HL-60 (cell line): ENCODE measurements at regions not wholly inside any gene's neighbourhood (a gene's known extent, or its start where the extent isn't known, plus 50 kb on each side); places are given as distances from the start of the nearest gene placed in this dataset.

Source experiments
- GABPA ChIP-seq: IDR thresholded peaks from 2 replicates; pipeline ENCODE4 v1.6.1; 2012; ENCODE audit warnings: low read depth
- TF ChIP-seq, protein P1 (sequence below): IDR thresholded peaks from one replicate; pipeline ENCODE4 v1.5.1; 2011; ENCODE audit warnings: low read length, control low read depth, inconsistent platforms; ENCODE audit not compliant: insufficient read depth
- TF ChIP-seq, protein P2 (sequence below): IDR thresholded peaks from 2 replicates; pipeline ENCODE4 v1.6.1; 2012; ENCODE audit warnings: low read depth; ENCODE audit not compliant: insufficient replicate concordance

DNA sequence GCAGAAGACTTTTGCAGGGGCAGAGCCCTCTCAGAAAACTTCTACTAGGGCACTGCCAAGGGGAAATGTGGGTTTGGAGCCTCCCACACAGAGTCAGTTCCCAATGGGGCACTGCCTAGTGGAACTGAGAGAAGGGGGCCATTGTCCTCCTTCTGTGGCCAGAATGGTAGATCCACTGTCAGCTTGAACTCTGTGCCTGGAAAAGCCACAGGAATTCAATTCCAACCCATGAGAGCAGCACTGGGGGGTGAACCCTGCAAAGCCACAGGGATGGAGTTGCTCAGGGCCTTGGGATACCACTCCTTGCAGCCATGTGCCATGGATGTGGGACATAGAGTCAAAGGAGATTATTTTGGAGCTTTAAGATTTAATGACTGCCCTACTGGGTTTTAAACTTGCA is 262.2 kb upstream of the SEMA3C start:
- TF ChIP-seq, protein P1, sequence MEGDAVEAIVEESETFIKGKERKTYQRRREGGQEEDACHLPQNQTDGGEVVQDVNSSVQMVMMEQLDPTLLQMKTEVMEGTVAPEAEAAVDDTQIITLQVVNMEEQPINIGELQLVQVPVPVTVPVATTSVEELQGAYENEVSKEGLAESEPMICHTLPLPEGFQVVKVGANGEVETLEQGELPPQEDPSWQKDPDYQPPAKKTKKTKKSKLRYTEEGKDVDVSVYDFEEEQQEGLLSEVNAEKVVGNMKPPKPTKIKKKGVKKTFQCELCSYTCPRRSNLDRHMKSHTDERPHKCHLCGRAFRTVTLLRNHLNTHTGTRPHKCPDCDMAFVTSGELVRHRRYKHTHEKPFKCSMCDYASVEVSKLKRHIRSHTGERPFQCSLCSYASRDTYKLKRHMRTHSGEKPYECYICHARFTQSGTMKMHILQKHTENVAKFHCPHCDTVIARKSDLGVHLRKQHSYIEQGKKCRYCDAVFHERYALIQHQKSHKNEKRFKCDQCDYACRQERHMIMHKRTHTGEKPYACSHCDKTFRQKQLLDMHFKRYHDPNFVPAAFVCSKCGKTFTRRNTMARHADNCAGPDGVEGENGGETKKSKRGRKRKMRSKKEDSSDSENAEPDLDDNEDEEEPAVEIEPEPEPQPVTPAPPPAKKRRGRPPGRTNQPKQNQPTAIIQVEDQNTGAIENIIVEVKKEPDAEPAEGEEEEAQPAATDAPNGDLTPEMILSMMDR, result no peak
- TF ChIP-seq, protein P2, sequence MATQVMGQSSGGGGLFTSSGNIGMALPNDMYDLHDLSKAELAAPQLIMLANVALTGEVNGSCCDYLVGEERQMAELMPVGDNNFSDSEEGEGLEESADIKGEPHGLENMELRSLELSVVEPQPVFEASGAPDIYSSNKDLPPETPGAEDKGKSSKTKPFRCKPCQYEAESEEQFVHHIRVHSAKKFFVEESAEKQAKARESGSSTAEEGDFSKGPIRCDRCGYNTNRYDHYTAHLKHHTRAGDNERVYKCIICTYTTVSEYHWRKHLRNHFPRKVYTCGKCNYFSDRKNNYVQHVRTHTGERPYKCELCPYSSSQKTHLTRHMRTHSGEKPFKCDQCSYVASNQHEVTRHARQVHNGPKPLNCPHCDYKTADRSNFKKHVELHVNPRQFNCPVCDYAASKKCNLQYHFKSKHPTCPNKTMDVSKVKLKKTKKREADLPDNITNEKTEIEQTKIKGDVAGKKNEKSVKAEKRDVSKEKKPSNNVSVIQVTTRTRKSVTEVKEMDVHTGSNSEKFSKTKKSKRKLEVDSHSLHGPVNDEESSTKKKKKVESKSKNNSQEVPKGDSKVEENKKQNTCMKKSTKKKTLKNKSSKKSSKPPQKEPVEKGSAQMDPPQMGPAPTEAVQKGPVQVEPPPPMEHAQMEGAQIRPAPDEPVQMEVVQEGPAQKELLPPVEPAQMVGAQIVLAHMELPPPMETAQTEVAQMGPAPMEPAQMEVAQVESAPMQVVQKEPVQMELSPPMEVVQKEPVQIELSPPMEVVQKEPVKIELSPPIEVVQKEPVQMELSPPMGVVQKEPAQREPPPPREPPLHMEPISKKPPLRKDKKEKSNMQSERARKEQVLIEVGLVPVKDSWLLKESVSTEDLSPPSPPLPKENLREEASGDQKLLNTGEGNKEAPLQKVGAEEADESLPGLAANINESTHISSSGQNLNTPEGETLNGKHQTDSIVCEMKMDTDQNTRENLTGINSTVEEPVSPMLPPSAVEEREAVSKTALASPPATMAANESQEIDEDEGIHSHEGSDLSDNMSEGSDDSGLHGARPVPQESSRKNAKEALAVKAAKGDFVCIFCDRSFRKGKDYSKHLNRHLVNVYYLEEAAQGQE, result no peak
- TF ChIP-seq GABPA, result no peak
